ENCODE measurements at regions not wholly inside any gene's neighbourhood (a gene's known extent, or its start where the extent isn't known, plus 50 kb on each side); places are given as distances from the start of the nearest gene placed in this dataset.

DNA sequence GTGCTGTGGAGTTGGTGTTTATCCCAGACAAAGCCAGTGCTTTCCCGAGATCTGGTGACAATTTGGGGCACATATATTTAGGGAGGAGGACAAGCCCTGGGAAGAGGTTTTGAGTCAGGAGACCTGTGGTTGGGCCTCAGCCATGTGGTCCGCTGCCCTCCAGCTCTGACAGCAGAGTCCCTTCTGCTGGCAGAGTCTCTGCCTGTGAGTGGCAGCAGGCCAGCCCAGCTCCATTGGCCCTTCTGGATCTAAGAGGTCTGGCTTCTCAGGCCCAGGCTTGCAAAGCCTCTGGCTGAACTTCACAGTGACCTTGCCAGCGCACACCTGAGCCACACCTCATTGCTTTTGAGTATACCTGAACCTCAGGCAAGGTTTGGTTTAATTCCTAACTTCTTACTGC is 115.3 kb downstream of the BCL2L11 start:
- no peak for TF ChIP-seq POLR2A (IDR thresholded peaks at IDR 0.05)
- TF ChIP-seq, protein P1, sequence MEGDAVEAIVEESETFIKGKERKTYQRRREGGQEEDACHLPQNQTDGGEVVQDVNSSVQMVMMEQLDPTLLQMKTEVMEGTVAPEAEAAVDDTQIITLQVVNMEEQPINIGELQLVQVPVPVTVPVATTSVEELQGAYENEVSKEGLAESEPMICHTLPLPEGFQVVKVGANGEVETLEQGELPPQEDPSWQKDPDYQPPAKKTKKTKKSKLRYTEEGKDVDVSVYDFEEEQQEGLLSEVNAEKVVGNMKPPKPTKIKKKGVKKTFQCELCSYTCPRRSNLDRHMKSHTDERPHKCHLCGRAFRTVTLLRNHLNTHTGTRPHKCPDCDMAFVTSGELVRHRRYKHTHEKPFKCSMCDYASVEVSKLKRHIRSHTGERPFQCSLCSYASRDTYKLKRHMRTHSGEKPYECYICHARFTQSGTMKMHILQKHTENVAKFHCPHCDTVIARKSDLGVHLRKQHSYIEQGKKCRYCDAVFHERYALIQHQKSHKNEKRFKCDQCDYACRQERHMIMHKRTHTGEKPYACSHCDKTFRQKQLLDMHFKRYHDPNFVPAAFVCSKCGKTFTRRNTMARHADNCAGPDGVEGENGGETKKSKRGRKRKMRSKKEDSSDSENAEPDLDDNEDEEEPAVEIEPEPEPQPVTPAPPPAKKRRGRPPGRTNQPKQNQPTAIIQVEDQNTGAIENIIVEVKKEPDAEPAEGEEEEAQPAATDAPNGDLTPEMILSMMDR (IDR thresholded peaks at IDR 0.05): no peak
